DMS153 (cell line): ENCODE measurements at regions not wholly inside any gene's neighbourhood (a gene's known extent, or its start where the extent isn't known, plus 50 kb on each side); places are given as distances from the start of the nearest gene placed in this dataset.
"Not testable (repeated sequence)": the region's sequence is repeated elsewhere in the genome, so short reads cannot be mapped to it uniquely, and the experiment has no call there.

Experiments
- DNase-seq: peaks from one replicate; lab custom pipeline; 2025; lab: John Stamatoyannopoulos, UW

- DNase-seq: no peak
Observed at GRCh38 chr11:49316180-49316579, 107.8 kb upstream of the FOLH1 start.

DNA sequence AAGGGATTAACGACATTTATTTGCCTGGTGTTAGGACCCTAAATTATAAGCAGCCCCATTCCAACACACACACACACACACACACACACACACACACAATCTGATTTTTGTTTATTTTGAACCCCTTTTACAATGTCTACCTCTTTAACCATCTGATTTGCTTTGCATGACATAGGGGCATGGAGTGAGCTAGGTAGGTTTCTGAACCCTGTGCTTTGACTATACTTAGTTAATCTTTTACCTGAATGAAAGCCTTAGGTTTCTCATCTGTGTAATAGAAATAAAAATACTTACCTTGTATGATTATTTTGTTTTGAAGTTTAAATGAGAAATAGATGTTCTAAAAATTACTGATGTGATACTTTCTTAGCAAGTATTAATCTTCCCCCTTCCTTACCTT lies 94.7 kb upstream of the FOLH1 start:
- DNase-seq: no peak

GRCh38 chr11:49302360-49302759 lies 94.0 kb upstream of the FOLH1 start:
- no peak for DNase-seq

GRCh38 chr11:49298017-49298416 lies 89.6 kb upstream of the FOLH1 start:
- not testable (repeated sequence) for DNase-seq

DNA sequence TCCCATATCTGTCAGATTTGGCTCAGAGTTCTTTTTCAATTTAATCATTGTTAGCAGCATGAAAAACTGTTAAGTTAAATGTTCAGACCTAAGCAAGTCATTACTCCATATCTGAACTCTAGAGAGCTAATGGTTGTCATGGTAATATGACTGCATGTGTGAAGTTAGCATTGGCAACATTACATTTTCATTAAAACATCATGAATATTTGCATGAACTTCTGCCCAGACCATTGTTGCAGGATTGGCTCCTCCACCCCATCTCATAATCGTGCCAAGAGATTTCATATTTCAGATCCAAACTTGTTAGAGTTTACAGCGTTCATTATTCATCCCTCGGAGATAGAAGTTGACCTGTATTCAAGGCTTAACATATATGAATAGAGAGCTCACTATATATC lies 75.5 kb upstream of the FOLH1 start:
- DNase-seq: not testable (repeated sequence)

DNA sequence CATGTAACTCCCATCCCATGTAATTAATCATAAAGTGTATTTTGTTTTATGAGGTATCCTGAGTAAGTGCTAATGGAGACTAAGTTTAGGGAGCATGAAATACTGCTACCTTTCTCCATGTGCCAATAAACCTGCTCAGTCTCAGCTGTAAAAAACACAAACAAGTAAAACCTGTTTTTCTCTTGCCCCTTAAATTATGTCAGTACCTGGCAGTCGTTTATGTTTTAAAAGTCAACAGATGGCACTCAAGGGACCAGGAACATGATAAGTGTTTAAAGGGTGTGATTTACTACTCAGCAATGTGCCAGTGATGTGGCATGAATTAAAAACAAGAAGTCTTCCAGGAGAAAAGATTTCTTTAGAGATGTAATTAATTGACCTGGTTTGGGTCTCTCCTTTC lies 74.9 kb upstream of the FOLH1 start:
- DNase-seq: peak; percentile 94

GRCh38 chr11:49282125-49282524 lies 73.7 kb upstream of the FOLH1 start:
- not testable (repeated sequence) for DNase-seq

- not testable (repeated sequence) for DNase-seq
Observed at GRCh38 chr11:49277951-49278350, 69.5 kb upstream of the FOLH1 start.
